Left cardiac atrium (tissue), 4 donors: ENCODE measurements at regions not wholly inside any gene's neighbourhood (a gene's known extent, or its start where the extent isn't known, plus 50 kb on each side); places are given as distances from the start of the nearest gene placed in this dataset.
A peak's percentile ranks its signal among the peaks of the same experiment; 100 is the strongest.
"Not testable (repeated sequence)": the region's sequence is repeated elsewhere in the genome, so short reads cannot be mapped to it uniquely, and the experiment has no call there.

Experiments
- ATAC-seq, 2 donors: fragments of 200-7000 bp; cut with Tn5 transposase; one replicate each; pipeline ENCODE4 v1.9.1; 2020; ENCODE audit warnings: mild to moderate bottlenecking in 2 of 2, moderate library complexity in 2 of 2
- DNase-seq: peaks from one replicate; pipeline ENCODE4 v3.0.0-alpha.2; 2020
- intact Hi-C, 2 donors: fragments of 100-400 bp; cut with DNase I; formaldehyde crosslinking; loops; one replicate each; pipeline versions ENCODE4 v1.14.1 to v1.15.1; 2022 to 2023
- donor health status: DM: no; HTN: yes; CAD: no.
- donor health status: DM: no; HTN: yes; CAD: no; lungs with severe emphysema.
- donor health status: DM: yes; HTN: yes; CAD: no.
- donor health status: Dilated cardiomyopathy.

GRCh38 chr1:198948895-198949659 is 310.2 kb downstream of the PTPRC start:
- ATAC-seq (no peak), DNase-seq (no peak)
- intact Hi-C loops: no loop called here

GRCh38 chr1:198950036-198950435 is 311.2 kb downstream of the PTPRC start:
- intact Hi-C loops: no loop called here
- DNase-seq: no peak
- ATAC-seq: no peak

- ATAC-seq: no peak
- intact Hi-C loops: no loop called here
- DNase-seq: no peak
Measured at GRCh38 chr1:198955085-198955484, 316.2 kb downstream of the PTPRC start.

- ATAC-seq: no peak
- DNase-seq: no peak
- intact Hi-C loops: no loop called here
Measured at GRCh38 chr1:198957044-198957443, 318.2 kb downstream of the PTPRC start.

- intact Hi-C loops: no loop called here
- ATAC-seq (no peak), DNase-seq (no peak)
Measured at GRCh38 chr1:198959032-198959431, 320.2 kb downstream of the PTPRC start.

- DNase-seq: no peak
- ATAC-seq: no peak
- intact Hi-C loops: no loop called here
Measured at GRCh38 chr1:198959676-198960075, 320.8 kb downstream of the PTPRC start.

GRCh38 chr1:198963796-198964195 is 325.0 kb downstream of the PTPRC start:
- intact Hi-C loops, DNase-seq, ATAC-seq: not testable (repeated sequence)

- intact Hi-C loops: no loop called here
- no peak for DNase-seq
- ATAC-seq: no peak
Measured at GRCh38 chr1:198966519-198966918, 327.7 kb downstream of the PTPRC start.

GRCh38 chr1:198967566-198967965 is 328.7 kb downstream of the PTPRC start:
- intact Hi-C loops: no loop called here
- ATAC-seq (no peak), DNase-seq (no peak)

- no peak for ATAC-seq
Measured at GRCh38 chr1:198968866-198969265, 330.0 kb downstream of the PTPRC start.

GRCh38 chr1:198969981-198970380 is 331.1 kb downstream of the PTPRC start:
- intact Hi-C loops: no loop called here
- DNase-seq (no peak), ATAC-seq (no peak)

More at GRCh38 chr1:198968866-198969265, 330.0 kb downstream of the PTPRC start:
- intact Hi-C loops: no loop called here
- DNase-seq: no peak

GRCh38 chr1:198970916-198971315 is 332.1 kb downstream of the PTPRC start:
- intact Hi-C loops: no loop called here
- DNase-seq (no peak), ATAC-seq (peak in 1 of 2 donors; percentile 26)

GRCh38 chr1:198977909-198978308 is 339.1 kb downstream of the PTPRC start:
- intact Hi-C loops: loop anchor here in 1 of 2 donors (1.0 kb wide), 1 partner anchor 24 kb away; no protein-coding TSS in a partner anchor
- DNase-seq: no peak

GRCh38 chr1:198978523-198978922 is 339.7 kb downstream of the PTPRC start:
- DNase-seq (no peak), ATAC-seq (no peak)
- intact Hi-C loops: no loop called here

More at GRCh38 chr1:198977909-198978308, 339.1 kb downstream of the PTPRC start:
- no peak for ATAC-seq

- intact Hi-C loops: no loop called here
- ATAC-seq (no peak), DNase-seq (no peak)
Measured at GRCh38 chr1:198986036-198986435, 347.2 kb downstream of the PTPRC start.

- ATAC-seq (no peak), DNase-seq (no peak)
- intact Hi-C loops: no loop called here
Measured at GRCh38 chr1:198986442-198986841, 347.6 kb downstream of the PTPRC start.

GRCh38 chr1:199002661-199003060 is 363.8 kb downstream of the PTPRC start:
- no peak for ATAC-seq
- DNase-seq: no peak
- intact Hi-C loops: no loop called here

GRCh38 chr1:199007423-199007822 is 368.6 kb downstream of the PTPRC start:
- intact Hi-C loops: no loop called here
- no peak for ATAC-seq
- no peak for DNase-seq

GRCh38 chr1:199009447-199009846 is 370.6 kb downstream of the PTPRC start:
- intact Hi-C loops: no loop called here
- ATAC-seq: no peak

GRCh38 chr1:199010492-199010891 is 371.7 kb downstream of the PTPRC start:
- no peak for ATAC-seq
- intact Hi-C loops: no loop called here
- DNase-seq: no peak

More at GRCh38 chr1:199009447-199009846, 370.6 kb downstream of the PTPRC start:
- no peak for DNase-seq

- intact Hi-C loops: no loop called here
- no peak for ATAC-seq
- DNase-seq: no peak
Measured at GRCh38 chr1:199010933-199011332, 372.1 kb downstream of the PTPRC start.
